Mesothelial cell of epicardium (in vitro differentiated cells): ENCODE measurements at regions not wholly inside any gene's neighbourhood (a gene's known extent, or its start where the extent isn't known, plus 50 kb on each side); places are given as distances from the start of the nearest gene placed in this dataset.

ENCODE experiments used
- DNase-seq, 2 experiments: peaks; one replicate each; pipeline ENCODE4 v3.0.0; 2021; ENCODE audit warnings: low spot score in 2 of 2; ENCODE audit not compliant: unreplicated experiment in 2 of 2
- H3K27ac Mint-ChIP-seq: 2 replicates; pipeline ENCODE4 v1.8.0; 2021; ENCODE audit warnings: mixed read lengths
- H3K27me3 Mint-ChIP-seq: 2 replicates; pipeline ENCODE4 v1.8.0; 2021; ENCODE audit warnings: low read depth, mixed read lengths
- H3K36me3 Mint-ChIP-seq: 2 replicates; pipeline ENCODE4 v1.8.0; 2021; ENCODE audit warnings: mixed read lengths
- H3K4me1 Mint-ChIP-seq: 2 replicates; pipeline ENCODE4 v1.8.0; 2021; ENCODE audit warnings: mixed read lengths
- H3K4me3 Mint-ChIP-seq: 2 replicates; pipeline ENCODE4 v1.8.0; 2021; ENCODE audit warnings: mild to moderate bottlenecking, moderate library complexity, mixed read lengths
- H3K9me3 Mint-ChIP-seq: 2 replicates; pipeline ENCODE4 v1.8.0; 2021; ENCODE audit warnings: mixed read lengths
- CTCF ChIP-seq: fragments of 200-600 bp; sonication (generic); IDR thresholded peaks from one replicate; pipeline ENCODE4 v1.5.0; 2021; ENCODE audit warnings: antibody characterized with exemption; ENCODE audit not compliant: unreplicated experiment

- Mint-ChIP-seq H3K9me3 (no peaks in the 10 kb centered on the region), H3K4me3 (peak overlapping the region; percentile 17), H3K4me1 (peaks cover 89% of the 10 kb centered on the region), H3K27ac (peak overlapping the region; percentile 98), H3K27me3 (no peaks in the 10 kb centered on the region), H3K36me3 (no peaks in the 10 kb centered on the region)
- no peak for DNase-seq
- no peak for TF ChIP-seq CTCF
Observed at GRCh38 chr11:120061036-120061760, 76.7 kb downstream of the TRIM29 start.

DNA sequence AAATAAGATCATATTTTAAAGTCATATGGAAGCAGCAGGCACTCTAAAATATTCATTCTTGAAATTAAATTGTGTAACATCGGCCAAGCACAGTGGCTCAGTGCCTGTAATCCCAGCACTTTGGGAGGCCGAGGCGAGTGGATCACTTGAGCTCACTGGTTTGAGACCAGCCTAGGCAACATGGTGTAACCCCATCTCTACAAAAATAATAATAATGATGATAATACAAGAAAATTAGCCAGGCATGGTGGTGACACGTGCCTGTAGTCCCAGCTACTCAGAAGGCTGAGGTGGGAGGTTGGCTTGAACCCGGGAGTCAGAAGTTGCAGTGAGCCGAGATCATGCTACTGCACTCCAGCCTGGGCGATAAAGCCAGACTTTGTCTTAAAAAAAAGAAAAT is 77.4 kb downstream of the TRIM29 start:
- no peaks in the 10 kb centered on the region for H3K36me3 Mint-ChIP-seq
- no peak overlapping the region for H3K4me3 Mint-ChIP-seq
- DNase-seq, result no peak
- peaks cover 90% of the 10 kb centered on the region for H3K4me1 Mint-ChIP-seq
- no peak for TF ChIP-seq CTCF
- H3K27ac Mint-ChIP-seq, result peak overlapping the region; percentile 79
- H3K27me3 Mint-ChIP-seq, result no peaks in the 10 kb centered on the region
- H3K9me3 Mint-ChIP-seq, result no peaks in the 10 kb centered on the region

DNA sequence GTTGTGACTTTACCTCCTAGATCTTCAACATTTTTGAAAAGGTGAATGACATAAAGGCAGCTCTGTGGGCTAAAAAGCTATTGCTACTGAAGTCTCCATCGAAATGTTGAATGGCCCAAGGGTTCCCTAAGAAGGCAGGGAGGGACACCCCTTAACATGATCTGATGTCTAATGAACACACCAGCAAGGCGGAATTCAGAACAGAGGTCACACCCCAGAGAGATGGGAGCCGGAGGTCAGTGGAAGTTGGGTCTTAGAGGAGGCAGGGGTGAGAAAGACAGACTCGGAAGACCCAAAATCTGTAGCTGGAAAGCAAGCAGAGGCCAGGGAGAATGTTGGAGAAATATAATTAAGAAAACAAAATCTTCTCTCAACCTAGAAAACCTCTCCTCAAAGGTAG is 79.0 kb downstream of the TRIM29 start:
- no peaks in the 10 kb centered on the region for H3K36me3 Mint-ChIP-seq
- DNase-seq, result no peak
- H3K9me3 Mint-ChIP-seq, result no peaks in the 10 kb centered on the region
- no peak for TF ChIP-seq CTCF
- H3K4me3 Mint-ChIP-seq, result no peak overlapping the region
- H3K27ac Mint-ChIP-seq, result peak overlapping the region; percentile 17
- no peaks in the 10 kb centered on the region for H3K27me3 Mint-ChIP-seq
- H3K4me1 Mint-ChIP-seq, result peaks cover 81% of the 10 kb centered on the region

DNA sequence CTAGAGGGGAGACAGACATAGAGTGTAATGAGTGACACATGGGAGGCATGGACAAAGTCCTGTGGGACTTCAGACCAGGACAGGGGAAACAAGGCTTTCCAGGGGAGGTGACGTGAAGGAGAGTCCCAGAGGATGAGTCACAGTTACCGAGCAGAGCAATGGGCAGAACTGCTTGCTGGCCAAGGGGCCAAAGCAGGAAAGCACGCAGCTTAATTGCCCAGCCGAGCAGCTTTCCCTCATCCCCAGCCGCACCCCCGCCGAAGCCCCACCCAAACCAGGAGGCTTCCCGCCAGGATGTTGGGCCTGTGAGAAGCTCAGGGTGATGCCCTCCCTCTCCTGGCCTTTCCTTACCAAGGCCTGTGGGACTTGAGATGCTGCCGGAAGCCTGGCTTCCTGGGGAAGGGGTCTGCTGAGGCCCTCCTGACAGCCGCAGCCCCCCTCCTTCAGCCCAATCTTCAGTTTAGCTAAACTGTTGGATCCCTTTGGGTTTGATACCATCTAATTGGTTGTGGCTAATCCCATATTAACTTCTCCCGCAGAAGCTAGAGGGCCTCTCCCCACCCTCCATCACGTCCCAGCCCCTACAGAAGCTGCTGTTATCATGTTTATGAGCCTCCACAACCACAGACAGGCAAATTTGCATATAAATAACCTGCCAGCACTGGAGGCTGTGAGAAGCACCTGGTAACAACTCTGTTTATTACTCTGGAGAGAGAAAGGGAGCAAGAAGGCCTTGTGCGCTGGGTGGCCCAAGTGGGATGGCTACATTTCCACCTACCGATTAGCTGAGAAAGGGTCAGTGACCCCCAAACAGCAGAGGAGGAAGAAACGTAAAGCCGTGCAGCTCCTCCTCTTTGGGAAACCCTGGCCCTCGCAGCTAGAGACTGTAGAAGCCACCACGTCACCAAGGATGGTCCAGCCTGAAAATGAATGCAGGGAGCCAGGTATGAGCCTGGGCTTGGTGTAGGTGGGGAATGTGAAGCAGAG is 80.0 kb downstream of the TRIM29 start:
- H3K27me3 Mint-ChIP-seq, result no peaks in the 10 kb centered on the region
- no peak for DNase-seq
- H3K36me3 Mint-ChIP-seq, result peaks cover 7% of the 10 kb centered on the region
- peaks cover 7% of the 10 kb centered on the region for H3K9me3 Mint-ChIP-seq
- TF ChIP-seq CTCF, result no peak
- H3K27ac Mint-ChIP-seq, result peak overlapping the region; percentile 50
- no peak overlapping the region for H3K4me3 Mint-ChIP-seq
- H3K4me1 Mint-ChIP-seq, result peaks cover 70% of the 10 kb centered on the region

DNA sequence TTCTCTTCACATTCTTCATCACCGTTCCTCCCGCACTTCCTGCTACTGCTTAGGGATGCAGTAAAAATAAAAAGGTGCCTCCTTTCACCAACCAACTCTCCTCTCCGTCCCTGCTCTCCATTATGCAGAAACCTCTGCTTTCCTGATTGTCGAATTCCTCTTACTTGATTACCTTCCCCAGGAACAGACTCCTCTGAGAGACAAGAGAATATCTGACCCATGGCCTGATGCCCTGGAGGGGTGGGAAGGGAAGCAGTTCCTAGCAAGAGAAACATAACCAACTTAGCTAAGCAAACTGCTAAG is 80.9 kb downstream of the TRIM29 start:
- Mint-ChIP-seq H3K36me3 (peaks cover 15% of the 10 kb centered on the region), H3K27me3 (no peaks in the 10 kb centered on the region), H3K27ac (peak overlapping the region; percentile 50), H3K4me3 (no peak overlapping the region), H3K9me3 (peaks cover 16% of the 10 kb centered on the region), H3K4me1 (peaks cover 61% of the 10 kb centered on the region)
- TF ChIP-seq CTCF, result no peak
- DNase-seq, result no peak
